ENCODE measurements at regions not wholly inside any gene's neighbourhood (a gene's known extent, or its start where the extent isn't known, plus 50 kb on each side); places are given as distances from the start of the nearest gene placed in this dataset.

GRCh38 chrX:122582280-122582974, 601.7 kb upstream of the GRIA3 start:
- Histone ChIP-seq H3K27me3 (no peaks in the 10 kb centered on the region), H3K36me3 (ENCODE audit: low read depth, missing control alignments) (no peaks in the 10 kb centered on the region), H3K4me1 (no peaks in the 10 kb centered on the region), H3K9me3 (no peaks in the 10 kb centered on the region), H3K4me3 (no peak overlapping the region), H3K27ac (no peak overlapping the region)
- TF ChIP-seq POLR2A (IDR thresholded peaks at IDR 0.05) = no peak
- TF ChIP-seq CTCF (IDR thresholded peaks at IDR 0.05) = no peak
- intact Hi-C loops (cut with DNase I; ENCODE audit: low total_unique reads) = no loop called here
- 76 to 81% methylated on average over 4 of the region's 4 CpGs for WGBS, 2 donors
- DNase-seq = no peak

DNA sequence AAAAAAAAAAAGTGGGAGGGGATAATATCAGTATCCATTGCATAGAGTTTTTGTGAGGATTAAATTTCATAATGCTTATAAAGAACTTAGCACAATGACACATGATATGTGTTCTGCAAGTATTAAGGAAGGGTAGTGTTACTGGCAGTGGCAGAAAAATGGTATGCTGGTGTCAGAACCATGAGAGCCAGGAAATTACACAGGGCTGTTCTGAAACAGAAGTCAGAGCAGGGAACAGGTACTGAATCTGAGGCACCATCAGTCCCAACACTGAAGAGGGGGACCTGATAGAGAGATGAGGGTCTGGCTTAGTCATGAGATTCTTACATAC, 601.1 kb upstream of the GRIA3 start:
- TF ChIP-seq CTCF (IDR thresholded peaks at IDR 0.05) (no peak), POLR2A (IDR thresholded peaks at IDR 0.05) (no peak)
- H3K9me3 ChIP-seq = no peaks in the 10 kb centered on the region
- no peak overlapping the region for H3K4me3 ChIP-seq
- H3K4me1 ChIP-seq = no peaks in the 10 kb centered on the region
- H3K36me3 ChIP-seq (ENCODE audit: low read depth, missing control alignments) = no peaks in the 10 kb centered on the region
- intact Hi-C loops (cut with DNase I; ENCODE audit: low total_unique reads) = no loop called here
- DNase-seq = no peak
- H3K27ac ChIP-seq = no peak overlapping the region
- H3K27me3 ChIP-seq = no peaks in the 10 kb centered on the region

- H3K36me3 ChIP-seq (ENCODE audit: low read depth, missing control alignments) = no peaks in the 10 kb centered on the region
- TF ChIP-seq POLR2A (IDR thresholded peaks at IDR 0.05) (no peak), CTCF (IDR thresholded peaks at IDR 0.05) (no peak)
- H3K9me3 ChIP-seq = no peaks in the 10 kb centered on the region
- intact Hi-C loops (cut with DNase I; ENCODE audit: low total_unique reads) = no loop called here
- no peak overlapping the region for H3K27ac ChIP-seq
- H3K27me3 ChIP-seq = no peaks in the 10 kb centered on the region
- WGBS, 2 donors = 58 to 60% methylated on average over 3 of the region's 3 CpGs
- no peak for DNase-seq
- H3K4me3 ChIP-seq = no peak overlapping the region
- no peaks in the 10 kb centered on the region for H3K4me1 ChIP-seq
Observed at GRCh38 chrX:122583551-122583950, 600.5 kb upstream of the GRIA3 start.

DNA sequence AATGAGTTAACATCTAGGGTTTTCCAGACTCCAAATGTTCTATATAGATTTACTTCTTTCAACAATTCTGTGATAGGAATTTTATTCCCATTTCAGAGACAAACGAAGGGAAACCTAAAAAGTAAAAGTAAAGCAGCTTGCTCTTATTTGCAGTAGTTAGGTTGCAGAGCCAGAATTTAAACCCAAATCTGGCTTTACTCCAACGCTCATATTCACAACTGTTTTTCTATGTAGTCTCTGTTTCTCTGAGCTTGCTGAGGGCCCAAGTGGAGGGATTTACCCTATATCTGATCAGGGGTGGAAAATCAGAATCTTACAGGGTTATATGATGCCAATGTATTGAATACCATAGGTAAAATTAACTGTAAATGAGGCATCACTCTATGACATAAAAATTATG, 599.1 kb upstream of the GRIA3 start:
- DNase-seq = no peak
- intact Hi-C loops (cut with DNase I; ENCODE audit: low total_unique reads) = no loop called here

More for the DNA sequence above, 599.1 kb upstream of the GRIA3 start:
- 47 to 63% methylated on average over 2 of the region's 2 CpGs for WGBS, 2 donors
- H3K36me3 ChIP-seq (ENCODE audit: low read depth, missing control alignments) = no peaks in the 10 kb centered on the region
- no peak overlapping the region for H3K27ac ChIP-seq
- H3K4me3 ChIP-seq = no peak overlapping the region
- TF ChIP-seq POLR2A (IDR thresholded peaks at IDR 0.05) (no peak), CTCF (IDR thresholded peaks at IDR 0.05) (no peak)
- H3K9me3 ChIP-seq = no peaks in the 10 kb centered on the region
- no peaks in the 10 kb centered on the region for H3K4me1 ChIP-seq
- no peaks in the 10 kb centered on the region for H3K27me3 ChIP-seq

All from testis (tissue), 2 donors.